PC-9 (cell line): ENCODE measurements at regions not wholly inside any gene's neighbourhood (a gene's known extent, or its start where the extent isn't known, plus 50 kb on each side); places are given as distances from the start of the nearest gene placed in this dataset.

Experiments
- EZH2 ChIP-seq: fragments of 200-600 bp; sonication (generic); IDR thresholded peaks from 2 replicates; pipeline ENCODE4 v1.8.0; 2017; ENCODE audit warnings: antibody characterized with exemption, low read depth
- TF ChIP-seq, protein P1 (sequence below): fragments of 200-600 bp; sonication (generic); conservative IDR thresholded peaks from 2 replicates; pipeline ENCODE4 v1.6.1; 2017; ENCODE audit warnings: mixed run types, antibody characterized with exemption, mild to moderate bottlenecking, moderate library complexity

DNA sequence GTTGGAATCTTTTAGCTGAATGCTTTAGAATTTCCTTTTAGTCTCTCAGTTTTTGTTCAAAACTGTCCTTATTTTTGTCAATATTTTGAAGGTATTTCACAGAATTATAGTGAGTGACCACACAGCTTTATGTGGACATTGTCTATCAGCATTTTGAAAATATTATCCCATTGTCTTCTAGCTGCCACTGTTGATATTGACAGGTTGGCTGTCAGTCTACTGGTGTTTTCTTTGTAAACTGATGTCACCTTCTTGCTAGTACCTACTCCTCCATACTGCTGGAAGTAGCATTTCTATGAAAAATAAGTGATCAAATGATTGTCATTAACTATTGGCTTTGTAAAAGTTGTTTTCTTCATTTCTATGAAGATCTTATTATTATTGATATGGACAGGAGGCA, 256.8 kb downstream of the KLF12 start:
- TF ChIP-seq, protein P1, sequence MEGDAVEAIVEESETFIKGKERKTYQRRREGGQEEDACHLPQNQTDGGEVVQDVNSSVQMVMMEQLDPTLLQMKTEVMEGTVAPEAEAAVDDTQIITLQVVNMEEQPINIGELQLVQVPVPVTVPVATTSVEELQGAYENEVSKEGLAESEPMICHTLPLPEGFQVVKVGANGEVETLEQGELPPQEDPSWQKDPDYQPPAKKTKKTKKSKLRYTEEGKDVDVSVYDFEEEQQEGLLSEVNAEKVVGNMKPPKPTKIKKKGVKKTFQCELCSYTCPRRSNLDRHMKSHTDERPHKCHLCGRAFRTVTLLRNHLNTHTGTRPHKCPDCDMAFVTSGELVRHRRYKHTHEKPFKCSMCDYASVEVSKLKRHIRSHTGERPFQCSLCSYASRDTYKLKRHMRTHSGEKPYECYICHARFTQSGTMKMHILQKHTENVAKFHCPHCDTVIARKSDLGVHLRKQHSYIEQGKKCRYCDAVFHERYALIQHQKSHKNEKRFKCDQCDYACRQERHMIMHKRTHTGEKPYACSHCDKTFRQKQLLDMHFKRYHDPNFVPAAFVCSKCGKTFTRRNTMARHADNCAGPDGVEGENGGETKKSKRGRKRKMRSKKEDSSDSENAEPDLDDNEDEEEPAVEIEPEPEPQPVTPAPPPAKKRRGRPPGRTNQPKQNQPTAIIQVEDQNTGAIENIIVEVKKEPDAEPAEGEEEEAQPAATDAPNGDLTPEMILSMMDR: no peak
- TF ChIP-seq EZH2: no peak
